ENCODE measurements at regions not wholly inside any gene's neighbourhood (a gene's known extent, or its start where the extent isn't known, plus 50 kb on each side); places are given as distances from the start of the nearest gene placed in this dataset.

DNA sequence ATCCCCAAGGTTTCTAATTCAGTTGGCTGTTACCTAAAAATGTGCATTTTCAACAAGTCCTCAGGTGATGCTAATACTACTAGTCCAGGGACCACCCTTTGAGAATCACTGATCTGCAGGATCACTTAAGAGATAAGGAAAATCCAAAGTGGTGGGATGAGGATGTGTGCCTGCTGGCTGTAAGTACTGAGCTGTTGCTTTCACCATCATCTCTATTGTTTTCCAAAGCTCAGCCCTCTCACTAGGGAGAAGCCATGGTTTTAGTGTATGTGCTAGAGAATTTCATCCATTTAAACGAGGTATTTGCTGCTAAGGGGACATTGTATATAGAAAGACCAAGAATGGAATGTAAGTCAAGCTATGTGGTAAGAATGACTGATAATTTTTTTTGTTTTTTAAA lies 202.3 kb downstream of the KIF21A start:
- DNase-seq (ENCODE audit: low spot score) = no peak

GRCh38 chr12:39239490-39240486 lies 203.1 kb downstream of the KIF21A start:
- DNase-seq (ENCODE audit: low spot score) = no peak

DNA sequence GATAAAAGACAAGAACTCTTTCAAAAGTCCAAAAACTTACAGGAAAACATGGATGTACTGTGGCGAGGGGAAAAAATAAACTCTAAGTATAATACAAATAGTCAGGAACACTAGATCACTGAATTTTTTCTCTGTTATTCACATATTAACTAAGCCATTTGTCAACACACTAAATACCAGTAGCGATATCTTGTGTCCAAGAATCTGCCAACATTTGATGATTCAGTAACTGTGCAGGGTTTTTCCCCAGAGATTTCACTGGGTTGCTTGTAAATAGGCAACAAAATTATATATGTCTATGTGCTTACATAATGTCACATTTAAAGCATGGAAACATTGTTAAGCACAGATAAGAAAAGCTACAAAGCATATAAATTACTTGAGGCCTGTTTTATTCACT lies 205.9 kb downstream of the KIF21A start:
- peak; percentile 3 for DNase-seq (ENCODE audit: low spot score)

DNA sequence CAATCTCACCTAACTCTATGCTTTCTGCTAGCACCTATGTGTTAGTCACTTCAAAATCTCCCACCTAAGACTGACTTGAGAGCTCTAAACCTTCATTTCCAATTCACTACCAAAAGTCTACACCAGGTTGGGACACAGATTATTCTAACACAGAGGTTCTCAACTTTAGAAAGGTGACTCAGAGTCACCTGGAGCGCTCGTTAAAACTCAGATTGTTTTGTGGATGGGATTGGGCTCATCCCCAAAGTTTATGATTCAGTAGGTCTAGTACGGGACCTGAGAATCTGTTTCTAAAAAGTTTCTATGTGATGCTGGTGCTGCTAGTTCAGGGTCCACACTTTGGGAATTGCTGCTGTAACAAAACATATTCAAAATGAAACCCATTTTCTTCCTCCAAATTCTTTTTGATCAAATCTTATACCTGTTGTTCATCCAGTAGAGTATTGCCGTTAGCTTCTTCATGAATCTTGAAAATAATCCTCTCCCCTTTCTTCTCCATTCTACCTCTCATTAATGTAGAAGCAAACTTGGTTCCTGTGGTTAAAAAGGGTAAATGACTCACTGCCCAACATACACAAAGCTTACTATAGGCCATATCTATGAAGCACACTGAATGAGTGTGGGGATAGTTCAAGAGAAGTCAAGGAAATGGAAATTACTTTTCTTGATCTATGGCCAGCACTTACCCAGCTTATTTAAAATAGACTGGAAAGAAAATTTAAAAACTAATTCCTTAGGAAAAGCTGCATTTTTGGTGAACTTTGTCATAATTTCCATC lies 206.7 kb downstream of the KIF21A start:
- no peak for DNase-seq (ENCODE audit: low spot score)

DNA sequence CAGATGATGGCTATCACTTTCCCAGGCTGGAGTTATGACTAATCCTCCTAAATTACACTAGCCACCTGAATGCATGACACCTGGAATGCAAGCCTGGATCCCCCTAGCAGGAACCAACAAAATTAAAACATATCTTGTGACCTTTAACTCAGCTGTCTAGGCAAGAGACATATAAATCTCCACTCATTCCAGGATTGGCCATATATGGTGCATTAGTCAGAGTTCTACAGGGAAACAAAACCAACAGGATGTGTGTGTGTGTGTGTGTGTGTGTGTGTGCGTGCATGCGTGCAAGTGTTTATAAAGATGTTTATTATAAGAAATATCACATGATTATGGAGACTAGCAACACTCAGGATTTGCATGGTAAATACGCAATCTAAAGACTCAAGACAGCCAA lies 212.8 kb downstream of the KIF21A start:
- no peak for DNase-seq (ENCODE audit: low spot score)

DNA sequence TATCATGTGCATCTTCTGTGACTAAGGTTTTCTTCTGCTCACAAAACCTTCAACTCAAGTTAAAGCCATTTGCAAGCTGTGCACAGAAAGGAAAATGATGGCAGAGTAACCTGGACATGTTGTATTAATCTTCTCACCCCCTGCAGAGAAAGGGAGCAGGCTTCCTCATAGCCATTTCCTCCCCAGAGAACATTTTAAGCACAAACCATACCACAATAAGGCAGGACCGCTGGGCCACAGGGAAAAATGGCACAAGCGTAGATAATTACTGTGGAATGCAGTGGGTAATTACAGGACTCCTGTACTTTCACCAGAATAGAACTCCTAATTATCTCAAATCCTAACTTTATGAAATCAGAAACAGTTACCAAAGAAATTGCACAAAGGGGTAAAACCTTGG lies 215.7 kb downstream of the KIF21A start:
- DNase-seq (ENCODE audit: low spot score) = no peak

DNA sequence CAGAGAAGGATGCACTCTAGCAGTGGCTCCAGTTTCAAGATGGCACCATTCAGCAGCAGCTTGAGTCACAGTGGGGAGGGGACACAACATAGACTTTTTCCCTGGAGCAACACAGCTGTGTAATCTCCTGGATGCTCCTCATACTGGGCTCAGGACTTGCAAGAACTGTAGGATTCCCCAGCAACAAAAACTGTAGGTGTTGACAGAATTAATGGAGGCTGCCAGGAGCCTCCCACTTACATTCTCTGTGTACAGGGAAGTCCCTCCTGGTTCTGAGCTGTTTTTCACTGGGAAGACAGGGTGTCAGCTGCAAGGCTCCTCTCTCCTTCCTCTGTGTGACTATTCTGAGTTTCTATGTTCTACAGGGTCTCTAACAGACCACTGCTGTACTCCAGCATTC lies 217.9 kb downstream of the KIF21A start:
- no peak for DNase-seq (ENCODE audit: low spot score)

DNA sequence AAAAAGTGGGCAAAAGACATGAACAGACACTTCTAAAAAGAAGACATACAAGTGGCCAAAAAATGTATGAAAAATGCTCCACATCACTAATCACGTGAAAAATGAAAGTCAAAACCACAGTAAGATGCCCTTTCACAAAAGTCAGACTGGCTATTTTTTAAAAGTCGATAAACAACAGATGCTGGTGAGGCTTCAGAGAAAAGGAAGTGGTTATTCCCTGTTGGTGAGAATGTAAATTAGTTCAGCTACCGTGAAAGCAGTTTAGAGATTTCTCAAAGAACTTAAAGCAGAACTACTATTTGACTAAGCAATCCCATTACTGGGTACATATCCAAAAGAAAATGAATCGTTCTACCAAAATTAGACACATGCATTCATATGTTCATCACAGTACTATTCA lies 237.0 kb downstream of the KIF21A start:
- DNase-seq (ENCODE audit: low spot score) = no peak

DNA sequence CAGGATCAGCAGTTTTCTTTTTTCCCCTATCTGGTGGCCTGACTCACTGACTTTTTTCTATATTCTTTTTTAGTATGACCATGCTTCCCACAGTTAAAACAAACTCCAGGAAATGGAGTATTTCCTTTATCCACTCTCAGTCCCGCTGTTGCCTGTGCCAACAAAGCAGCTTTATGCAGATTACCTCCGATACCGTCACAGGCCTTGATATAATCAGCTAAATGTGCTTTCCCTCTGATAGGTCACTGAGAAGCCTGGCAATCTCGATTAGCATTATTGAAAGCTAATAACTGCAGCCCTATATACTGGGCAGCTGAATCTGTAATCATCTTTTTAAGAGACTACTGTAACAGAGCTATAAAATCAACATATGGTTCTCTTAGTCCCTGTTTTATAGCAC lies 243.6 kb downstream of the KIF21A start:
- DNase-seq (ENCODE audit: low spot score) = no peak

- DNase-seq (ENCODE audit: low spot score) = no peak
These were observed 254.2 kb downstream of the KIF21A start for GRCh38 chr12:39188689-39189088.

DNA sequence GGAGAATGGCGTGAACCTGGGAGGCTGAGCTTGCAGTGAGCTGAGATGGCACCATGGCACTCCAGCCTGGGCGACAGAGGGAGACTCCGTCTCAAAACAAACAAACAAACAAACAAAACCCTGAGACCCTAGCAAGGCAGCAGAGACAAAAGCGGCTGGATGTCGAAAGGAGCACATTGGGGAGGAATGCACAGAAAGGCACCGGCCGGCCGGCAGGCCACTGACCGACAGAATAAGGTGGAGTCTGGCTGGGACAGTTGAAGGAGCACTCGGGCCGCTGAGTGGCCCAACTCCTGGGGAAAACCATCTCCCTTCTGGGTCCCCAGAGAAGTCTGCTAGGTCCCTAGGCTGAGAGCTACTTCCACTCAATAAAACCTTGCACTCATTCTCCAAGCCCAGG lies 256.2 kb downstream of the KIF21A start:
- no peak for DNase-seq (ENCODE audit: low spot score)

- no peak for DNase-seq (ENCODE audit: low spot score)
These were observed 264.1 kb downstream of the KIF21A start for GRCh38 chr12:39178837-39179236.

GRCh38 chr12:39176356-39176755 lies 266.6 kb downstream of the KIF21A start:
- DNase-seq (ENCODE audit: low spot score) = no peak

- no peak for DNase-seq (ENCODE audit: low spot score)
These were observed 268.3 kb upstream of the CPNE8 start for GRCh38 chr12:39173726-39174125.

DNA sequence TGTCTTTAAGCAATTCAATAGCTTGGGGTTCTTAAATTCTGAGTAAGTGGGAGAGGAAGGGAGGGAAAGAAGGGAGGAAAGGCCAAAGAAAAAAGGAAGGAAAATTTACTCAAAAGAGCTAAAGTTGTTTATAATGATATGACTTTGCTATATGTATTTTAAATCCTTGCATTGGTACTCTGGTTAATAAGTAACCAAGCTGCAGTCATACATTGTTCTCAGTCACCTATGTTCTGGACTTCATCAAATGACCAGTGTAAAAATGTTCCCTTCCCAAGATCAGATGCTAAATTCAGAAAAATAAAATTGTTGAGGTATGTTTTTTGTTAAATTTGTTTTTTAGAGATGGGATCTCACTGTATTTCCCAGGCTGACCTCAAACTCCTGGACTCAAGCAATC lies 259.9 kb upstream of the CPNE8 start:
- no peak for DNase-seq (ENCODE audit: low spot score)

DNA sequence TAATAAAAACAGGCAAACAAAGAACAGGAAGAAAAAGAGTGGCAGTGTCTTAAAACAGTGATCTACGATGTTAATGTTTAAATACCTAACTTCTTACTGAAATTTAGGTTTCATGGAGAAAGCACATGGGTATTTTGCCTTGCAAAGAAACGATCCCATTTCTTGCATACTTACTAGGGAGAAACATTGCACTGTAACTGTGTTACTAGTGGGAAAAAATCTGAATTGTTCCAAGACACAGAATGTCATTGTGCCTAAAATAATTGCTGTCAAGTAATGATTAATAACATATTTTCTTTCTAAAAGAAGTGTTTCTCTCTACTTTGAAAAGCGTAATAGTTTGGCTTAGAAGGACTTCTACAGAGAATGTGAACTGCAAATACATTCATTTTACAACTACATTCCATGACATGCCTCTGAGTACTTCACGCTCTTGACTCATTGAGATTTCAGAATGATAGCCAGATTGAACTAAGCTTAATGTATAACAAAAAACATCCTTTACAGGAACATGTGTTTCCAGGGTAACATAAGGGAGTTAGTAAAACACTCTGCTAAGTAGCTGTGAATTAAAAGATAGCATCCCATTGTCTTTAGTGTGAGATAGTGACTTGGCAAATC lies 256.2 kb upstream of the CPNE8 start:
- no peak for DNase-seq (ENCODE audit: low spot score)

DNA sequence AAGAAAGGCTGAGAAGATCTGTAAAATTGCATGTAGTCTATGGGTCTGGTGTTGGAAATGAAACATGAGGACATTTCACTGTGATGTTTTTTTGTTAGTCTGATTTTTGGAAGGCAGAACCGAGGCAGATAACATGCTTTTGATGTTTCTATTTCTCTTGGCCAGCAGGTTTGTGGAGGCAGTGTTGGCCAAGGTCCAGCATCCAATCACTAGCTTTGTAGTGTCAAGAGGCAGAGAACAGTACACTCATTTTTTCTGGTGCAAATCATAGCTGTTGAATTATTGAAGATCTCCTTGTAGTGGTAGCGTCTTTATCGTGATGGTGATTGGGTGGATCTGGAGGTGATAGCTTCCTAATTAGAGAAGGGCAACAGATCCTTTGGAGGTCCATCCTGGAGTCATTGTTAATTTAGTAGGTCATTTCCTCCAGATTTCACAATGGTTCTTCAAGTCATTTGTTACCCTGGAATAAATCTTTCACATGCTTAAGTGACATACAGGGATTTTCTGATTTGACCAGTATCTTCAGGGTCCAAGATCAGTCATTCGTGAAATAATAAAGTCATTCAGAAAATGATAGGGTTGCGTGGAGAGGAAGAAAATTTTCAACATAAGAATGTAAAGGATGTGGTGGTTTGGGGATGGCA lies 252.4 kb upstream of the CPNE8 start:
- DNase-seq (ENCODE audit: low spot score) = no peak

DNA sequence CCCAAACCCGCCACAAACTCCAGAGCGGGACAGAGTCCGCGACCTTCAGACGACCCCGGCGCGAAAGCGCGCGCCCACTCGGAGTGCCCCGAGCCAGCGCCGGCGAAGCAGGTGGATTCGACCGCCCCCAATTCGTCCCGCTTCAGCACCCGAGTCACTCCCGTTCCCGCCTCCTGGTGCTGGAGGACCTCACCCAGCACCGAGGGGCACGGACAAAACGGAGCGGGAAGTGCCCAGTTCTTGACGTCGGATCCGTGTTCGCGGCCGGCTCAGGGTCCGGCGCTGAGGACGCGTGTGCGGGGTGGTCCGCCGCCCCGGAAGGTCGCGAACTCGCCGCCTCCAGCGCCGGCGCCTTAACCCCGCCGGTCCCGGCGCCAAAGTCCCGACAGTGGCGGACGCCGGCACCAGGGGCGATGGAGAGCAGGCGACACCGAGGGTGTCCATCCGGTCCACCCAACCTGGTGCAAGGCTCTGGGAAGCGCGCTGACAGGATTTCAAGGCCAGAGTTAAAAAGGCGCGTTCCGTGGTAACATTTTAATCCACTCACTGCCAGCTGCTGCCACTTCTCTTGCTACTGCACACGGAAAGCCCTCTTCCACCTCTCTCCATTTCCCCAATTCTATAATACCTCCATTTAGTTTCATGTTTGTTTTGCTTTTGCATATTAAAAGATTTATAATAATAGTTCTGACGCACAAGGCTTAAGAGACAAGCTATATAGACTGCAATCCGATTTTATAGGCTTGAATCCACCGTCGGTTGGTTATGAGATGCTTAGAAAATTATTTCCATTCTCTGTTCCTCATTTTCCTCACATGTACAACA lies 240.0 kb upstream of the CPNE8 start:
- peak; percentile 31 for DNase-seq (ENCODE audit: low spot score)

DNA sequence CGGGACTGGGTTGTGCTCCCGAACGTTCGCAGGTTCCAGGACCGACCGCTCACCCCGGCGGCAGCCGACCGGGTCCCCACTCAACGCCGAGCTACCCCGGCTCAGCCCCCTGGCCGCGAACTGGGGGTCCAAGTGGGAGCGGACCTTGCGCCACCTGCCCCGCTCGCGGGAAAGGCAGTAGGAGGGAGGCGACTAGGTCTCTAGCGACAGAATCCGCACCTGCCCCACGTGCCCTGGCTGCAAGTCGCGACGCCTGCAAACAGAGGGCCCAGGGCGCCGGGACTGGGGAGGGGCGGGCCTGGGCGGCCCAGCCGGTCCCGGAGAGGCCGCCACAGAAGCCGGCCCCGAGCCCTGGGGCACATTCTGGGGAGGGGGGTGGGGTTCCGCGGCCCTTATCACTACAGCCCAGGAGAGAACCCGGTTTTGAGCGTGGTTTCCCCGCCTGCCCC lies 239.2 kb upstream of the CPNE8 start:
- DNase-seq (ENCODE audit: low spot score) = no peak

DNA sequence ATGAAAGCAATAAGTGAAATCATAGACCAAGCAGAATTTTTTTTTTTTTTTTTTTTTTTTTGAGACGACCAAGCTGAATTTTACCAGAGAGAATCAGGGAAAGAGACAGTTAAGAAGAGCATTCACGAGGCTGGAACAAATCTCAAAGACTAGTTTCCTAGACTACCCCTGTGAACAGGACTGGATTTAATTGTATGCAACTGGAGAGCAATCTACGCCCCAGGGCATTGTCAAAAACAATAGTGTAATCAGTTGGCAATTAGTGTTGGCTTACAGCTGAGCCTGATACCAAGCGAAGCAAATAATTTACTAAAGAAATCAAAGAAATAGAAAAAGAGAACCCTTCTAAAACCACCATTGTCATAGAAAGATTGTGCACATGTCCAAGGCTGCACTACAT lies 232.9 kb upstream of the CPNE8 start:
- DNase-seq (ENCODE audit: low spot score) = no peak

- DNase-seq (ENCODE audit: low spot score) = no peak
These were observed 222.0 kb upstream of the CPNE8 start for GRCh38 chr12:39127401-39127800.
